GM23338 (cell line): ENCODE measurements at regions not wholly inside any gene's neighbourhood (a gene's known extent, or its start where the extent isn't known, plus 50 kb on each side); places are given as distances from the start of the nearest gene placed in this dataset.

Experiments
- ATAC-seq: fragments of 200-7000 bp; cut with Tn5 transposase; 3 replicates; pipeline ENCODE4 v1.9.1; 2020
- DNase-seq: peaks from one replicate; pipeline ENCODE4 v3.0.0-alpha.2; 2015; ENCODE audit warnings: low spot score
- H2AFZ ChIP-seq: fragments of 200-600 bp; sonication (generic); 2 replicates; pipeline ENCODE4 v1.8.0; 2016; ENCODE audit warnings: antibody characterized with exemption, mild to moderate bottlenecking, moderate library complexity
- H3F3A ChIP-seq: fragments of 200-600 bp; sonication (generic); replicated peaks from 2 replicates; pipeline ENCODE4 v1.8.0; 2017; ENCODE audit warnings: antibody characterized with exemption, mixed run types, low read depth
- H3K27ac ChIP-seq: fragments of 200-600 bp; sonication (generic); 2 replicates; pipeline ENCODE4 v1.6.1; 2016; ENCODE audit warnings: low read depth
- H3K27me3 ChIP-seq: fragments of 200-600 bp; sonication (generic); 2 replicates; pipeline ENCODE4 v1.8.0; 2016; ENCODE audit warnings: mild to moderate bottlenecking, mixed run types, moderate library complexity; ENCODE audit not compliant: insufficient read depth
- H3K36me3 ChIP-seq: fragments of 200-600 bp; sonication (generic); 2 replicates; pipeline ENCODE4 v1.8.0; 2016; ENCODE audit warnings: mild to moderate bottlenecking; ENCODE audit not compliant: insufficient read depth
- H3K4me1 ChIP-seq: fragments of 200-600 bp; sonication (generic); 2 replicates; pipeline ENCODE4 v1.8.0; 2016; ENCODE audit warnings: mild to moderate bottlenecking, moderate library complexity; ENCODE audit not compliant: insufficient read depth
- H3K4me2 ChIP-seq: fragments of 200-600 bp; sonication (generic); 2 replicates; pipeline ENCODE4 v1.7.1; 2017; ENCODE audit warnings: mixed run types
- H3K4me3 ChIP-seq: fragments of 200-600 bp; sonication (generic); 2 replicates; pipeline ENCODE4 v1.6.1; 2016; ENCODE audit warnings: mixed run types
- H3K79me2 ChIP-seq: fragments of 200-600 bp; sonication (generic); replicated peaks from 2 replicates; pipeline ENCODE4 v1.8.0; 2017; ENCODE audit warnings: mild to moderate bottlenecking; ENCODE audit not compliant: insufficient read depth
- H3K9me2 ChIP-seq: fragments of 200-600 bp; sonication (generic); 2 replicates; pipeline ENCODE4 v1.8.0; 2017; ENCODE audit not compliant: insufficient read depth
- H4K20me1 ChIP-seq: fragments of 200-600 bp; sonication (generic); replicated peaks from 2 replicates; pipeline ENCODE4 v1.8.0; 2017; ENCODE audit warnings: mild to moderate bottlenecking; ENCODE audit not compliant: insufficient read depth
- H3K27ac Mint-ChIP-seq: 2 replicates; pipeline ENCODE4 v1.8.0; 2020; ENCODE audit warnings: inconsistent platforms, mild to moderate bottlenecking, moderate library complexity, mixed read lengths
- H3K27me3 Mint-ChIP-seq: 3 replicates; pipeline ENCODE4 v1.8.0; 2022; ENCODE audit warnings: low read depth, mild to moderate bottlenecking, moderate library complexity, mixed read lengths, inconsistent platforms; ENCODE audit not compliant: insufficient read depth, poor library complexity
- H3K36me3 Mint-ChIP-seq: 3 replicates; pipeline ENCODE4 v1.8.0; 2021; ENCODE audit warnings: low read depth, mild to moderate bottlenecking, inconsistent platforms, moderate library complexity, mixed read lengths
- H3K4me1 Mint-ChIP-seq: 3 replicates; pipeline ENCODE4 v1.8.0; 2020; ENCODE audit warnings: mild to moderate bottlenecking, inconsistent platforms, mixed read lengths
- H3K4me3 Mint-ChIP-seq: 3 replicates; pipeline ENCODE4 v1.8.0; 2021; ENCODE audit warnings: moderate library complexity, mild to moderate bottlenecking, inconsistent platforms, mixed read lengths
- H3K9me3 Mint-ChIP-seq: 3 replicates; pipeline ENCODE4 v1.8.0; 2020; ENCODE audit warnings: moderate library complexity, mild to moderate bottlenecking, inconsistent platforms, mixed read lengths
- CREB1 ChIP-seq: fragments of 250-450 bp; sonication (Bioruptor Pico); IDR thresholded peaks from 2 replicates; pipeline ENCODE4 v1.5.0; 2020; ENCODE audit warnings: low read depth, mild to moderate bottlenecking, moderate library complexity
- EZH2 ChIP-seq: fragments of 200-600 bp; sonication (generic); IDR thresholded peaks from one replicate; pipeline ENCODE4 v1.8.0; 2017; ENCODE audit warnings: antibody characterized with exemption, mild to moderate bottlenecking, low read depth; ENCODE audit not compliant: unreplicated experiment
- EZH2phosphoT487 ChIP-seq: fragments of 200-600 bp; sonication (generic); IDR thresholded peaks from one replicate; pipeline ENCODE4 v1.8.1; 2018; ENCODE audit warnings: antibody characterized with exemption; ENCODE audit not compliant: unreplicated experiment
- NANOG ChIP-seq: IDR thresholded peaks from 2 replicates; pipeline ENCODE4 v1.6.1; 2016; ENCODE audit warnings: antibody characterized with exemption, borderline replicate concordance
- STAT1 ChIP-seq: IDR thresholded peaks from one replicate; pipeline ENCODE4 v1.6.1; 2016; ENCODE audit warnings: antibody characterized with exemption; ENCODE audit not compliant: unreplicated experiment
- ZNF114 ChIP-seq: fragments of 250-450 bp; sonication (Bioruptor Pico); IDR thresholded peaks from 2 replicates; pipeline ENCODE4 v1.5.0; 2020; ENCODE audit warnings: mild to moderate bottlenecking, moderate library complexity
- ZNF331 ChIP-seq: fragments of 250-450 bp; sonication (Bioruptor Pico); IDR thresholded peaks from 2 replicates; pipeline ENCODE4 v1.5.0; 2020; ENCODE audit warnings: low read depth, mild to moderate bottlenecking, moderate library complexity
- TF ChIP-seq, protein P1 (sequence below), 2 experiments: fragments of 200-600 bp in 1 of 2; sonication (generic) in 1 of 2; conservative IDR thresholded peaks; 2 replicates each; pipeline versions ENCODE4 v1.5.1 to v1.6.1; 2016 to 2017; ENCODE audit warnings: antibody characterized with exemption in 2 of 2, low read depth in 2 of 2, mild to moderate bottlenecking in 2 of 2, moderate library complexity in 1 of 2
- TF ChIP-seq, protein P2 (sequence below): IDR thresholded peaks from 2 replicates; pipeline ENCODE4 v1.6.1; 2016; ENCODE audit warnings: antibody characterized with exemption
- TF ChIP-seq, protein P3 (sequence below): fragments of 250-450 bp; sonication (Bioruptor Pico); IDR thresholded peaks from 2 replicates; pipeline ENCODE4 v1.5.0; 2020; ENCODE audit warnings: mild to moderate bottlenecking, moderate library complexity

DNA sequence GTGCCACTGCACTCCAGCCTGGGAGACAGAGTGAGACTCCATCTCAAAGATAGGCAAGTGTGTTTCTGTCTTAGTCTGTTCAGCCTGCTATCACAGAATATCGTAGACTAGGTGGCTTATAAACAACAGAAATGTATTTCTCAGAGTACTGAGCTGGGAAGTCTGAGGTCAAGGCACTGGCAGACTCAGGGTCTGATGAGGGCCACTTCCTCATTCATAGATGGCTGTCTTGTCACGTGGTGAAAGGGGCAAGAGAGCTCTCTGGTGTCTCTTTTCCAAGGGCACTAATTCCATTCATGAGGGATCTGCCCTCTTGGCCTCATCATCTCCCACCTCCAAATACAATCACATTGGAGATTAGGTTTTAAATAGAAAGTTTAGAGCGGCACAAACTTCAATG, 95.6 kb upstream of the PHACTR3 start:
- Histone ChIP-seq H3K9me2 (no peaks in the 10 kb centered on the region), H3K27ac (no peak overlapping the region), H3K4me2 (no peak overlapping the region), H3K36me3 (no peaks in the 10 kb centered on the region), H4K20me1 (no peaks in the 10 kb centered on the region), H3F3A (no peaks in the 10 kb centered on the region), H3K79me2 (no peaks in the 10 kb centered on the region), H3K27me3 (no peaks in the 10 kb centered on the region), H2AFZ (no peak overlapping the region), H3K4me1 (no peaks in the 10 kb centered on the region), H3K4me3 (no peak overlapping the region)
- TF ChIP-seq, protein P1, sequence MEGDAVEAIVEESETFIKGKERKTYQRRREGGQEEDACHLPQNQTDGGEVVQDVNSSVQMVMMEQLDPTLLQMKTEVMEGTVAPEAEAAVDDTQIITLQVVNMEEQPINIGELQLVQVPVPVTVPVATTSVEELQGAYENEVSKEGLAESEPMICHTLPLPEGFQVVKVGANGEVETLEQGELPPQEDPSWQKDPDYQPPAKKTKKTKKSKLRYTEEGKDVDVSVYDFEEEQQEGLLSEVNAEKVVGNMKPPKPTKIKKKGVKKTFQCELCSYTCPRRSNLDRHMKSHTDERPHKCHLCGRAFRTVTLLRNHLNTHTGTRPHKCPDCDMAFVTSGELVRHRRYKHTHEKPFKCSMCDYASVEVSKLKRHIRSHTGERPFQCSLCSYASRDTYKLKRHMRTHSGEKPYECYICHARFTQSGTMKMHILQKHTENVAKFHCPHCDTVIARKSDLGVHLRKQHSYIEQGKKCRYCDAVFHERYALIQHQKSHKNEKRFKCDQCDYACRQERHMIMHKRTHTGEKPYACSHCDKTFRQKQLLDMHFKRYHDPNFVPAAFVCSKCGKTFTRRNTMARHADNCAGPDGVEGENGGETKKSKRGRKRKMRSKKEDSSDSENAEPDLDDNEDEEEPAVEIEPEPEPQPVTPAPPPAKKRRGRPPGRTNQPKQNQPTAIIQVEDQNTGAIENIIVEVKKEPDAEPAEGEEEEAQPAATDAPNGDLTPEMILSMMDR (conservative IDR thresholded peaks at IDR 0.05; ENCODE audit: low read depth in 2 of 2), result no peak
- TF ChIP-seq STAT1, result no peak
- no peak for TF ChIP-seq EZH2phosphoT487
- no peak for TF ChIP-seq NANOG
- TF ChIP-seq CREB1 (CRISPR knock-in tag), result no peak
- no peak for TF ChIP-seq ZNF331 (CRISPR knock-in tag)
- TF ChIP-seq, protein P2, sequence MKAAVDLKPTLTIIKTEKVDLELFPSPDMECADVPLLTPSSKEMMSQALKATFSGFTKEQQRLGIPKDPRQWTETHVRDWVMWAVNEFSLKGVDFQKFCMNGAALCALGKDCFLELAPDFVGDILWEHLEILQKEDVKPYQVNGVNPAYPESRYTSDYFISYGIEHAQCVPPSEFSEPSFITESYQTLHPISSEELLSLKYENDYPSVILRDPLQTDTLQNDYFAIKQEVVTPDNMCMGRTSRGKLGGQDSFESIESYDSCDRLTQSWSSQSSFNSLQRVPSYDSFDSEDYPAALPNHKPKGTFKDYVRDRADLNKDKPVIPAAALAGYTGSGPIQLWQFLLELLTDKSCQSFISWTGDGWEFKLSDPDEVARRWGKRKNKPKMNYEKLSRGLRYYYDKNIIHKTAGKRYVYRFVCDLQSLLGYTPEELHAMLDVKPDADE, result no peak
- TF ChIP-seq EZH2, result no peak
- TF ChIP-seq ZNF114, result no peak
- Mint-ChIP-seq H3K27ac (no peak overlapping the region), H3K4me1 (no peaks in the 10 kb centered on the region), H3K36me3 (no peaks in the 10 kb centered on the region), H3K27me3 (no peaks in the 10 kb centered on the region), H3K4me3 (no peak overlapping the region), H3K9me3 (peaks cover 4% of the 10 kb centered on the region; the same call in 1 of the 3 replicates)
- ATAC-seq (no peak), DNase-seq (no peak)

DNA sequence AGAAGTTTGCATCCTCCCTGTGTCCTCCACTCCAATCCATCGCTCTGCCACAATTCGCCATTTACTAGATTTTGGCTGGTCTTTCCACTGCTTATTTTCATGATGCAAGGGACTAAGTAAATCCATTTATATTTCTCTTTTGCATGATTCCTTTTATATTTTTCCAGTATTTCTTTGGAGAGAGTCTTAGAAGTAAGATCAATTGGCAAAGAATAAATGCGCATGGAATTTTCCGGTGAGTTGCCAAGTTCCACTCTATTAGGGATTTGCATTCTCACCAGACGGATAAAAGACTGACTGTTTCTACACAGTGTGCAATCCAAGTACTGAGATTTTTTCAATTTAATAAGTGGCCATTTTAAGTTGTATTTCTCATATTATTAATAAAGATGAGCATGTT, 91.7 kb upstream of the PHACTR3 start:
- no peak overlapping the region for H2AFZ ChIP-seq
- H3K79me2 ChIP-seq, result no peaks in the 10 kb centered on the region
- no peak overlapping the region for H3K27ac Mint-ChIP-seq
- no peaks in the 10 kb centered on the region; the same call in 2 of the 3 replicates for H3K9me3 Mint-ChIP-seq
- H3K4me2 ChIP-seq, result no peak overlapping the region
- H3K9me2 ChIP-seq, result no peaks in the 10 kb centered on the region
- no peaks in the 10 kb centered on the region for H3F3A ChIP-seq
- peaks cover 4% of the 10 kb centered on the region; the same call in 2 of the 3 replicates for H3K4me1 Mint-ChIP-seq
- no peaks in the 10 kb centered on the region for H3K27me3 ChIP-seq
- no peaks in the 10 kb centered on the region for H3K4me1 ChIP-seq
- H3K36me3 Mint-ChIP-seq, result no peaks in the 10 kb centered on the region
- H3K4me3 ChIP-seq, result no peak overlapping the region
- H3K27ac ChIP-seq, result no peak overlapping the region
- H3K36me3 ChIP-seq, result no peaks in the 10 kb centered on the region
- no peak for ATAC-seq
- no peak overlapping the region for H3K4me3 Mint-ChIP-seq
- H4K20me1 ChIP-seq, result no peaks in the 10 kb centered on the region
- peaks cover 11% of the 10 kb centered on the region for H3K27me3 Mint-ChIP-seq
- no peak for DNase-seq
- TF ChIP-seq CREB1 (CRISPR knock-in tag) (no peak), STAT1 (no peak), ZNF331 (CRISPR knock-in tag) (no peak), EZH2 (no peak)
- TF ChIP-seq, protein P3, sequence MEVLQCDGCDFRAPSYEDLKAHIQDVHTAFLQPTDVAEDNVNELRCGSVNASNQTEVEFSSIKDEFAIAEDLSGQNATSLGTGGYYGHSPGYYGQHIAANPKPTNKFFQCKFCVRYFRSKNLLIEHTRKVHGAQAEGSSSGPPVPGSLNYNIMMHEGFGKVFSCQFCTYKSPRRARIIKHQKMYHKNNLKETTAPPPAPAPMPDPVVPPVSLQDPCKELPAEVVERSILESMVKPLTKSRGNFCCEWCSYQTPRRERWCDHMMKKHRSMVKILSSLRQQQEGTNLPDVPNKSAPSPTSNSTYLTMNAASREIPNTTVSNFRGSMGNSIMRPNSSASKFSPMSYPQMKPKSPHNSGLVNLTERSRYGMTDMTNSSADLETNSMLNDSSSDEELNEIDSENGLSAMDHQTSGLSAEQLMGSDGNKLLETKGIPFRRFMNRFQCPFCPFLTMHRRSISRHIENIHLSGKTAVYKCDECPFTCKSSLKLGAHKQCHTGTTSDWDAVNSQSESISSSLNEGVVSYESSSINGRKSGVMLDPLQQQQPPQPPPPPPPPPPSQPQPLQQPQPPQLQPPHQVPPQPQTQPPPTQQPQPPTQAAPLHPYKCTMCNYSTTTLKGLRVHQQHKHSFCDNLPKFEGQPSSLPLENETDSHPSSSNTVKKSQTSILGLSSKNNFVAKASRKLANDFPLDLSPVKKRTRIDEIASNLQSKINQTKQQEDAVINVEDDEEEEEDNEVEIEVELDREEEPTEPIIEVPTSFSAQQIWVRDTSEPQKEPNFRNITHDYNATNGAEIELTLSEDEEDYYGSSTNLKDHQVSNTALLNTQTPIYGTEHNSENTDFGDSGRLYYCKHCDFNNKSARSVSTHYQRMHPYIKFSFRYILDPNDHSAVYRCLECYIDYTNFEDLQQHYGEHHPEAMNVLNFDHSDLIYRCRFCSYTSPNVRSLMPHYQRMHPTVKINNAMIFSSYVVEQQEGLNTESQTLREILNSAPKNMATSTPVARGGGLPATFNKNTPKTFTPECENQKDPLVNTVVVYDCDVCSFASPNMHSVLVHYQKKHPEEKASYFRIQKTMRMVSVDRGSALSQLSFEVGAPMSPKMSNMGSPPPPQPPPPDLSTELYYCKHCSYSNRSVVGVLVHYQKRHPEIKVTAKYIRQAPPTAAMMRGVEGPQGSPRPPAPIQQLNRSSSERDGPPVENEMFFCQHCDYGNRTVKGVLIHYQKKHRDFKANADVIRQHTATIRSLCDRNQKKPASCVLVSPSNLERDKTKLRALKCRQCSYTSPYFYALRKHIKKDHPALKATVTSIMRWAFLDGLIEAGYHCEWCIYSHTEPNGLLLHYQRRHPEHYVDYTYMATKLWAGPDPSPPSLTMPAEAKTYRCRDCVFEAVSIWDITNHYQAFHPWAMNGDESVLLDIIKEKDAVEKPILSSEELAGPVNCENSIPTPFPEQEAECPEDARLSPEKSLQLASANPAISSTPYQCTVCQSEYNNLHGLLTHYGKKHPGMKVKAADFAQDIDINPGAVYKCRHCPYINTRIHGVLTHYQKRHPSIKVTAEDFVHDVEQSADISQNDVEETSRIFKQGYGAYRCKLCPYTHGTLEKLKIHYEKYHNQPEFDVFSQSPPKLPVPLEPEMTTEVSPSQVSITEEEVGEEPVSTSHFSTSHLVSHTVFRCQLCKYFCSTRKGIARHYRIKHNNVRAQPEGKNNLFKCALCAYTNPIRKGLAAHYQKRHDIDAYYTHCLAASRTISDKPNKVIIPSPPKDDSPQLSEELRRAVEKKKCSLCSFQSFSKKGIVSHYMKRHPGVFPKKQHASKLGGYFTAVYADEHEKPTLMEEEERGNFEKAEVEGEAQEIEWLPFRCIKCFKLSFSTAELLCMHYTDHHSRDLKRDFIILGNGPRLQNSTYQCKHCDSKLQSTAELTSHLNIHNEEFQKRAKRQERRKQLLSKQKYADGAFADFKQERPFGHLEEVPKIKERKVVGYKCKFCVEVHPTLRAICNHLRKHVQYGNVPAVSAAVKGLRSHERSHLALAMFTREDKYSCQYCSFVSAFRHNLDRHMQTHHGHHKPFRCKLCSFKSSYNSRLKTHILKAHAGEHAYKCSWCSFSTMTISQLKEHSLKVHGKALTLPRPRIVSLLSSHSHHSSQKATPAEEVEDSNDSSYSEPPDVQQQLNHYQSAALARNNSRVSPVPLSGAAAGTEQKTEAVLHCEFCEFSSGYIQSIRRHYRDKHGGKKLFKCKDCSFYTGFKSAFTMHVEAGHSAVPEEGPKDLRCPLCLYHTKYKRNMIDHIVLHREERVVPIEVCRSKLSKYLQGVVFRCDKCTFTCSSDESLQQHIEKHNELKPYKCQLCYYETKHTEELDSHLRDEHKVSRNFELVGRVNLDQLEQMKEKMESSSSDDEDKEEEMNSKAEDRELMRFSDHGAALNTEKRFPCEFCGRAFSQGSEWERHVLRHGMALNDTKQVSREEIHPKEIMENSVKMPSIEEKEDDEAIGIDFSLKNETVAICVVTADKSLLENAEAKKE (CRISPR knock-in tag), result no peak
- TF ChIP-seq, protein P2, result no peak
